Skeletal muscle satellite cell (primary cell): ENCODE measurements at regions not wholly inside any gene's neighbourhood (a gene's known extent, or its start where the extent isn't known, plus 50 kb on each side); places are given as distances from the start of the nearest gene placed in this dataset.

Source experiments
- H3K27me3 ChIP-seq: 2 replicates; pipeline ENCODE4 v1.7.0; 2013; ENCODE audit warnings: low read length; ENCODE audit not compliant: control insufficient read depth, insufficient read depth
- H3K36me3 ChIP-seq: 2 replicates; pipeline ENCODE4 v1.7.0; 2013; ENCODE audit warnings: mild to moderate bottlenecking, control low read depth, low read length; ENCODE audit not compliant: insufficient read depth
- H3K4me1 ChIP-seq: 2 replicates; pipeline ENCODE4 v1.7.0; 2013; ENCODE audit warnings: low read length; ENCODE audit not compliant: control insufficient read depth, insufficient read depth
- H3K4me2 ChIP-seq: 2 replicates; pipeline ENCODE4 v1.7.0; 2013; ENCODE audit warnings: mild to moderate bottlenecking, low read length
- H3K4me3 ChIP-seq: 2 replicates; pipeline ENCODE4 v1.7.0; 2013; ENCODE audit warnings: low read length
- H3K9ac ChIP-seq: 2 replicates; pipeline ENCODE4 v1.7.0; 2013; ENCODE audit warnings: mild to moderate bottlenecking, low read depth, low read length, moderate library complexity
- H3K9me3 ChIP-seq: replicated peaks from 2 replicates; pipeline ENCODE4 v1.7.0; 2013; ENCODE audit warnings: mild to moderate bottlenecking, control low read depth, low read length

DNA sequence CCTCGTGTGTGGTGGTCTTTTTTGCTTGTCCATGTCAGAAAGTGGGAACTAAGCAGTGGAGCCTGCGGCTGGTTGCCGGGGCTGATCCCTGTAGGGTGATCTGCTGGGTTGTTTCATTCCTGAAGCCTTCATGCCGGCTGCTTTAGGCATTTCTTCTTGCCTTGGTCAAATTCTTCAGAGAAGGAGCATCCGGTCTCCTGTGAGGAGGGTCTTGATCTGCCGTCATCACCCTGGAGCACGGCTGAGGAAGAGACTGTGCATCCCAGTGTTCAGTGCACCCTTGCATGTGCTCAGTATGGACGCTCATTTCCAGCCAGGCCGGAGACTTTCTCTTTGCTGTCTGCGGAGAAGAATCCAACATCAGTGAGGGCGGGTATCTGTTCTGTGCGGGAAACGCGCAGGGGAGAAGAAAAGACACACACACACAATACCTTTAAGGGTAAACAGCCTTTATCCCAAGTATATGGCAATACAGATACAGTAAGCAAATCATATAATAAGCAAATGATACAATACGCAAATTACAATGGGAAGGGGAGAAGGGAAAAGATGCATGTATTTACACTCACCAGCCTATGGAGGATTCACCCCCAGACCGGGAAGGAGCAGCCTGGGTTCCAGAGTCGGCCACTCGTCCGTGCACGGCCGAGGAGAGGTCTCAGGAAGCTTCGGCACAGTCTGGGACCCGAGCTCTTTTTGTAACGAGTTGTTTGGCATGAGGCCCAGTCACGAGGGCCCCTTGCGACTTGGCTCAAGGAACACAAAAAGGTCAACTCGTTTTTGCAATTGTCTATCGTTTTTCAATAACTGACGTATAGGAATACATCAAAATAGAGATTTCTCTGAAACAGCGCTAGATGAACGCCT is 1366.8 kb upstream of the TMEM132C start:
- Histone ChIP-seq H3K36me3 (no peaks in the 10 kb centered on the region), H3K9ac (no peak overlapping the region), H3K4me2 (no peak overlapping the region), H3K27me3 (no peaks in the 10 kb centered on the region), H3K9me3 (no peaks in the 10 kb centered on the region), H3K4me3 (no peak overlapping the region), H3K4me1 (no peaks in the 10 kb centered on the region)

DNA sequence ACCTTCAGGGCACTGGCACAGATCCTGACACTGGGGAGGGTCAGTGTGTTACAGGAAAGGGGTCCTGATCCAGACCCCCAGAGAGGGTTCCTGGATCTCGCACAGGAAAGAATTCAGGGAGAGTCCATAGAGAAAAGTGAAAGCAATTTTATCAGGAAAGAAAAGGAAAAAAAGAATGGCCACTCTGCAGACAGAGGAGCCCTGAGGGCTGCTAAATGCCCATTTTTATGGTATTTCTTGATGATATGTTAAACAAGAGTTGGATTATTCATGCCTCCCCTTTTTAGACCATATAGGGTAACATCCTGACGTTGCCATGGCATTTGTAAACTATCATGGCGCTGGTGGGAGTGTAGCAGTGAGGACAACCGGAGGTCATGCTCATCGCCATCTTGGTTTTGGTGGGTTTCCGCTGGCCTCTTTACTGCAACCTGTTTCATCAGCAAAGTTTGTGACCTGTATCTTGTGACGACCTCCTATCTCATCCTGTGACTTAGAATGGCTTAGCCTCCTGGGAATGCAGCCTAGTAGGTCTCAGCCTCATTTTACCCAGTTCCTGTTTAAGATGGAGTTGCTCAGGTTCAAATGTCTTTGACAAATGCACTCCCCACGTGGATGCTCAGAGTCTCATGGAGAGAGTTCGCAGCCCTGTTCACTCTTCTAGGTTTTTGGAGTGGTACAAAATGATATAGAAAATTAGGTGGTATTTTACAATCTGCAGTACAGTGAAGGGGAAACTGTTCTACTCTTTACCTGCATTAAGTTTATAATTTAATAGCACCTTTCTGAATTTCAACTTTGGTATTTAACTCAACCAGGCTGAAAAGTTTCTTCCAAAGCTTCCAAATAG is 1363.7 kb upstream of the TMEM132C start:
- H3K9me3 ChIP-seq, result no peaks in the 10 kb centered on the region

GRCh38 chr12:126905752-126906151 is 1361.2 kb upstream of the TMEM132C start:
- no peak overlapping the region for H3K9ac ChIP-seq
- H3K4me1 ChIP-seq, result no peaks in the 10 kb centered on the region
- H3K9me3 ChIP-seq, result no peaks in the 10 kb centered on the region
- H3K4me3 ChIP-seq, result no peak overlapping the region
- no peak overlapping the region for H3K4me2 ChIP-seq
- H3K27me3 ChIP-seq, result no peaks in the 10 kb centered on the region
- no peaks in the 10 kb centered on the region for H3K36me3 ChIP-seq

More for the DNA sequence above, 1363.7 kb upstream of the TMEM132C start:
- H3K4me2 ChIP-seq, result no peak overlapping the region
- H3K4me3 ChIP-seq, result no peak overlapping the region
- no peaks in the 10 kb centered on the region for H3K27me3 ChIP-seq
- H3K36me3 ChIP-seq, result no peaks in the 10 kb centered on the region
- no peaks in the 10 kb centered on the region for H3K4me1 ChIP-seq
- H3K9ac ChIP-seq, result no peak overlapping the region

DNA sequence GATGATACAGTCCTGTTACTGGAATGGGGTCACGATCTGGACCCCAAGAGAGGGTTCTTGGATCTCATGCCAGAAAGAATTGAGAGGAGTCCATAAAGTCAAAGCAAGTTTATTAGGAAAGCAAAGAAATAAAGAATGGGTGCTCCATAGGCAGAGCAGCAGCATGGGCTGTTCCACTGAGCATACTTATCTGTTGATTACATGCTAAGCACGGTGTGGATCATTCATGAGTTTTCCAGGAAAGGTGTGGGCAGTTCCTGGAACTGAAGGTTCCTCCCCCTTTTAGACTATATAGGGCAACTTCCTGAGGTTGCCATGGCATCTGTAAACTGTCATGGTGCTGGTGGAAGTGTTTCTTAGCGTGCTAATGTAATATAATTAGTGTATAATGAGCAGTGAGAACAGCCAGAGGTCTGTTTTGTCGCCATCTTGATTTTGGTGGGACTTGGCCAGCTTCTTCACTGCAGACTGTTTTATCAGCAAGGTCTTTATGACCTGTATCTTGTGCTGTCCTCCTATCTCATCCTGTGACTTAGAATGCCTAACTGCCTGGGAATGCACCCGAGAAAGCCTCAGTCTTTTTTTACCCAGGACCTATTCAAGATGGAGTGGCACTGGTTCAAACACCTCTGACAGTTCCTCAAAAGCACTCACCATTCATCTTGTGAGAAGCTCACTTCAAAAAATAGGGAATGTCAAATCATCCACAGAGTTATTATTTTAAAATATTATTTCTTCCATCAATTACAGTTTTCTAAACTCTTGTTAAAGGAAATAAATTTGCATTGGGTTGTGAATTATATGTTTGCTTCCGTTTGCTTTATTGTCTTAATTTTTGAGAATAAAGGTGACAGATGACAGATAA is 1358.8 kb upstream of the TMEM132C start:
- H3K9ac ChIP-seq, result no peak overlapping the region
- H3K4me3 ChIP-seq, result no peak overlapping the region
- no peak overlapping the region for H3K4me2 ChIP-seq
- H3K27me3 ChIP-seq, result no peaks in the 10 kb centered on the region
- H3K36me3 ChIP-seq, result no peaks in the 10 kb centered on the region
- no peaks in the 10 kb centered on the region for H3K4me1 ChIP-seq
- H3K9me3 ChIP-seq, result no peaks in the 10 kb centered on the region

DNA sequence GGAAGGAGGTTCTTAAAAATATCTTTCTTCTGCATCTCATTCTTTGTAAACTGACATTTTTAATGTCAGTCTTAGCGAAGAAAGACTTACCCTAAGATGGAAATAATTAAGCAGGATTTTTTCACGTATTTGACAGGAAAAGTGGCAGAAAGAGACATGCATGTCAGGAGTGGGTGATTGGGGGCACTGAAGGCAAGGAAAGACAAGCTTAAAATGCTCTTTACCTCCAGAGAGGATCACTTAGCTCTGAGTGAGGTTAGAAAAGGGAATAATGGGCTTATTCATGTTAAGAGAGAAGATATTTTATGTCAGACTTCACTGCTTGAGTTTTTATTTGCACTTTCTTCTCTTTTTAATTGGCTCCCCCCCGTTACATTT is 1358.2 kb upstream of the TMEM132C start:
- Histone ChIP-seq H3K4me2 (no peak overlapping the region), H3K4me3 (no peak overlapping the region), H3K9me3 (no peaks in the 10 kb centered on the region), H3K27me3 (no peaks in the 10 kb centered on the region), H3K4me1 (no peaks in the 10 kb centered on the region), H3K36me3 (no peaks in the 10 kb centered on the region), H3K9ac (no peak overlapping the region)

DNA sequence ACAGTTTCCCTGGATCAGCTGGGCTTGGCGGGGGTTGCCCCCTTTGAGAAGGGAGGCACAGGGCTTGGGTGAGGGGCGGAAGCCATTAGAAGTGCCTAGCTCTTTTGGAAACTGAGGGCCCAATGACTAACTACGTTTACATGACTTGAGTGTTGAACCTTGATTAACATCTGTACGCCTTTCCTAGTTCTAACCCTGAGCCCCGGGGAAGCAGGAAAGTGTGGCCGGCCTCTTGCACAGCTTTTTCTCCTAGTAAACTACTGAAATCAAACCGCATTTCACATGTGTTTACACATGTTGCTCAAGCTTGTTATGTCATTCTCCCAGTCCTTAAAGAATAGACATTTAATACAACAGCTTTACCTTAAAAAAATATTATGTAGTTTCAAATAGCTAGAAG is 1356.4 kb upstream of the TMEM132C start:
- Histone ChIP-seq H3K4me2 (no peak overlapping the region), H3K4me1 (no peaks in the 10 kb centered on the region), H3K27me3 (no peaks in the 10 kb centered on the region), H3K4me3 (no peak overlapping the region), H3K36me3 (no peaks in the 10 kb centered on the region), H3K9ac (no peak overlapping the region), H3K9me3 (no peaks in the 10 kb centered on the region)

DNA sequence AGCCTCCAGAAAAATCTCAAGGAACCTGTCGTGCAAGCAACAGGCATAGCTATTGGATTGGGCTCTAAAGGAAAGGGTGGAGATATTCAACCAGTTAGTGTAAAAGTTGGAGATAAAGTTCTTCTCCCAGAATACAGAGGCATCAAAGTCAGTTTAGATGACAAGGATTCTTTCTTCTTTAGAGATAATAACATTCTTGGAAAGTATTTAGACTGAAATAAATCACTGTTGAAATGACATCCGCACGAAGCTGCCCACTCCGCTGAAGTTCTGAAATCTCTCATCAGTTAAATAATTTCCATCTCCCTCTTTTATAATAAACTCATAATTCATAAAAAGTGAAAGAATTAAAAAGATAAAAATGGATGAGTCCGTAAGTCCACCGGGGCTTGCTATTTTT is 1354.9 kb upstream of the TMEM132C start:
- Histone ChIP-seq H3K4me2 (no peak overlapping the region), H3K9me3 (no peaks in the 10 kb centered on the region), H3K9ac (no peak overlapping the region), H3K27me3 (no peaks in the 10 kb centered on the region), H3K36me3 (no peaks in the 10 kb centered on the region), H3K4me1 (no peaks in the 10 kb centered on the region), H3K4me3 (no peak overlapping the region)

DNA sequence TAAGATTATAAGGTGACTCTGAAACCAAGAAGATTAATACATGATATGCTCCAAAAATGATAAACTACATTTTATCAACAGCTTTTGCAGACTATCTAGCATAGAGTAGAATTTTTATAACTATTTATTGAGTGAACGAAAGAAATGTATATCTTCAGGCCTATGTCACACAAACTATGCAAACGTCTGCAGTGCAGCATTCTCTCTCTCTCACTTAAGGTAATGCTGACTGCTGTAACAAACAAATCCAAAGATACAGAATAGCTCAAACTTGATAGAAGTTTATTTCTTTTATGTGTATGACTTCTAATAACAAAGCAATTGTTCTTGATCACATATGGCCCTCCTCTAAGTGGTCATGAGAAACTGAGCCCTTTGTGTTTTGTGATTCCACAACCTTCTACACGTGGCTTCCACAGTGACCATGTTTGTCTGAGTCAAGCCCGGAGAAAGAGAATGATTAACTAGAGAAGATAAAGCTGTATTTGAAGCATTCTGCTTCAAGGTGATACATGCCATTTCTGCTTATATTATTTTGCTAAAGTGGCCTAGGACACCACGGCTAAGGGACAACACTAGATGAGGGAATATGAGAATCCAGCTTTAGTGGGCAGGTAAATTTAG is 1352.7 kb upstream of the TMEM132C start:
- no peaks in the 10 kb centered on the region for H3K27me3 ChIP-seq
- no peak overlapping the region for H3K9ac ChIP-seq
- no peak overlapping the region for H3K4me3 ChIP-seq
- no peaks in the 10 kb centered on the region for H3K4me1 ChIP-seq
- H3K36me3 ChIP-seq, result no peaks in the 10 kb centered on the region
- H3K9me3 ChIP-seq, result no peaks in the 10 kb centered on the region
- H3K4me2 ChIP-seq, result no peak overlapping the region

DNA sequence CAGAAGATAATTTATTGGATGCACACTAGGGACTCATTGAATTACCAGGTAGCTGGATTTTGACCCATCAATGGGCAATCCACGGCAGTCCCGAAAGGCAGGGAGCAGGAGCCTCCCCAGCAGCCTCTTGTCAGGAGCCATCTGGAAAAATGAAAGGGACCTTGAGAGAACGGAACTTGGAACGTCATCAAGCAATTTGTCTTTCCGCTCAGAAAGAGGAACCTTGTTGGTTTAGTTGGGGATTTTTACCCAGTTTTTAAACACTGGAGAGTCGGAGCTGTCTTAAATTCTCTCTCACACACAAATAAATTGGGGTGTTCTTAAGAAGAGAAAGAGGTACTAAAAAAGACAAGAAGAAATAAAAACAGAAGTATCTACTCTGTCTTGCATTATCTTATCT is 1351.7 kb upstream of the TMEM132C start:
- Histone ChIP-seq H3K4me1 (no peaks in the 10 kb centered on the region), H3K27me3 (no peaks in the 10 kb centered on the region), H3K4me2 (no peak overlapping the region), H3K36me3 (no peaks in the 10 kb centered on the region), H3K4me3 (no peak overlapping the region), H3K9ac (no peak overlapping the region), H3K9me3 (no peaks in the 10 kb centered on the region)

DNA sequence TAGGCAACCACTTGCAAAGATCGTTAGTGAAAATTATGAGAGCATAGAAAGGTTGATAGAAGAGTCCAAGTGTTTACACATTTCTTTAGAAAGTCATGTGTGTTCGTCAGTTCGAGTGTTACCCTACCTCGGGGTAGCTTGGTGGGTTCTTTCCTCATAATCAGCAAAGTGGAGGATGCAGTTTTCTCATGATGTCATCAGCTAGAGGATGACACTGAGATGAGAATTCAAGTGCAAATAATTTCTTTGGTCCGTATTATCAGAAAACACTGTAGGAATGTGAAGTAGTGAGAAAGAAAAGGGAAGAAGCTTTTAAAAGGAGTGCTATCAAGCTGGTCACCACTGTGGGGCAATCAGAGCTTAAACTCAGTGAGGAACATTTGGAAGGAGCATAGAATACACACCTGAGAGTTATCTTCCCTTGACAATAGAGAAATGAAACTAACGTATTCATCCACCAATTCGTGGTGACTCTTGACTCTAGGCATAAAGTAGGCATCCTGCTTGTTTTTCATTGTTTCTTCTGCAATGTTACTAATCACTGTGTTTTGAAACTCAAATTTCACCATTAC is 1340.9 kb upstream of the TMEM132C start:
- no peaks in the 10 kb centered on the region for H3K27me3 ChIP-seq
- no peaks in the 10 kb centered on the region for H3K9me3 ChIP-seq
- no peak overlapping the region for H3K9ac ChIP-seq
- H3K4me3 ChIP-seq, result no peak overlapping the region
- no peaks in the 10 kb centered on the region for H3K4me1 ChIP-seq
- H3K4me2 ChIP-seq, result no peak overlapping the region
- no peaks in the 10 kb centered on the region for H3K36me3 ChIP-seq
